ENCODE measurements at regions not wholly inside any gene's neighbourhood (a gene's known extent, or its start where the extent isn't known, plus 50 kb on each side); places are given as distances from the start of the nearest gene placed in this dataset.
A peak's percentile ranks its signal among the peaks of the same experiment; 100 is the strongest.

DNA sequence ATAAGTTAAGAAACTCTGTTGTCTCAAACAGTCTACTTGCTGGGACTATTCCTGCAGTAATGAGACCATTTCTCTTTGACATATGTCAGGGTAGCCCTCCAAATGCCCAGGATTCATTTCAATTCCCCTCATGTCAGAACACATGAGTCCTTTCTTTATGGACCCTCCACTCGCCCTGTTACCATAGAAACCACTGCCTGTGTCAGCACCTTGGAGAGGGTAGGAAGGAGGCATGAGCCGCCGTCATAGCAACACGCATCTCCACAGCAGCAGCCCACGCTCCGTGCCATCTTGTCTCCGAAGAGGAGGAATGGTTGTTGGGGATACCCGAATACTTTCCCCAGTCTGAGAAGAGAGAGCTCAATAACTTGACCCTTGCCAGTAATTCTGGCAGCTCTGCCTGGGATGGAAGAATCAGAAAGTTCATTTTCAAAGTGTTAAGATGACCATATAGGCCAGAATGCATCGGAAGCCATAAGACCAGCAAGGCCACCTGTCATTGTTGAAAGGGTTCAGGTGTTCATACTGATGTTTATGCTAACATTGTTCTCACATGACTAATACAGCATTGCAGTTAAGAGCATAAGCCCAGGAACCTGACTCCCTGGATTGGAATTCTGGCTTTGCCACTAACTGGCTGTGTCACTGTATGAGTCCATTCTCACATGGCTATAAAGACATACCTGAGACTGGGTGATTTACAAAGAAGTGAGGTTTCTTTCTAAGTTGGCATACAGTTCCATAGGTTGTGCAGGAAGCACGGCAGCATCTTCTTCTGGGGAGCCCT, 141.3 kb downstream of the ABCC12 start:
- intact Hi-C loops (cut with micrococcal nuclease; ENCODE audit: unreplicated experiment) (no loop called here), in situ Hi-C loops (cut with HindIII; ENCODE audit: low pct_unique_long_range_greater_than_20kb, low sequenced_read_pairs) (no loop called here)
- no peak for TF ChIP-seq POLR2AphosphoS5 (IDR thresholded peaks at IDR 0.05; ENCODE audit: low read depth, low read length)
- TF ChIP-seq, protein P1, sequence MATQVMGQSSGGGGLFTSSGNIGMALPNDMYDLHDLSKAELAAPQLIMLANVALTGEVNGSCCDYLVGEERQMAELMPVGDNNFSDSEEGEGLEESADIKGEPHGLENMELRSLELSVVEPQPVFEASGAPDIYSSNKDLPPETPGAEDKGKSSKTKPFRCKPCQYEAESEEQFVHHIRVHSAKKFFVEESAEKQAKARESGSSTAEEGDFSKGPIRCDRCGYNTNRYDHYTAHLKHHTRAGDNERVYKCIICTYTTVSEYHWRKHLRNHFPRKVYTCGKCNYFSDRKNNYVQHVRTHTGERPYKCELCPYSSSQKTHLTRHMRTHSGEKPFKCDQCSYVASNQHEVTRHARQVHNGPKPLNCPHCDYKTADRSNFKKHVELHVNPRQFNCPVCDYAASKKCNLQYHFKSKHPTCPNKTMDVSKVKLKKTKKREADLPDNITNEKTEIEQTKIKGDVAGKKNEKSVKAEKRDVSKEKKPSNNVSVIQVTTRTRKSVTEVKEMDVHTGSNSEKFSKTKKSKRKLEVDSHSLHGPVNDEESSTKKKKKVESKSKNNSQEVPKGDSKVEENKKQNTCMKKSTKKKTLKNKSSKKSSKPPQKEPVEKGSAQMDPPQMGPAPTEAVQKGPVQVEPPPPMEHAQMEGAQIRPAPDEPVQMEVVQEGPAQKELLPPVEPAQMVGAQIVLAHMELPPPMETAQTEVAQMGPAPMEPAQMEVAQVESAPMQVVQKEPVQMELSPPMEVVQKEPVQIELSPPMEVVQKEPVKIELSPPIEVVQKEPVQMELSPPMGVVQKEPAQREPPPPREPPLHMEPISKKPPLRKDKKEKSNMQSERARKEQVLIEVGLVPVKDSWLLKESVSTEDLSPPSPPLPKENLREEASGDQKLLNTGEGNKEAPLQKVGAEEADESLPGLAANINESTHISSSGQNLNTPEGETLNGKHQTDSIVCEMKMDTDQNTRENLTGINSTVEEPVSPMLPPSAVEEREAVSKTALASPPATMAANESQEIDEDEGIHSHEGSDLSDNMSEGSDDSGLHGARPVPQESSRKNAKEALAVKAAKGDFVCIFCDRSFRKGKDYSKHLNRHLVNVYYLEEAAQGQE (IDR thresholded peaks at IDR 0.05; ENCODE audit: insufficient read depth in 1 of 2, low read depth in 2 of 2, low read length in 1 of 2) = peak in 1 of 2 experiments; percentile 44; a peak in 2 of 4 replicates
- TF ChIP-seq, protein P2, sequence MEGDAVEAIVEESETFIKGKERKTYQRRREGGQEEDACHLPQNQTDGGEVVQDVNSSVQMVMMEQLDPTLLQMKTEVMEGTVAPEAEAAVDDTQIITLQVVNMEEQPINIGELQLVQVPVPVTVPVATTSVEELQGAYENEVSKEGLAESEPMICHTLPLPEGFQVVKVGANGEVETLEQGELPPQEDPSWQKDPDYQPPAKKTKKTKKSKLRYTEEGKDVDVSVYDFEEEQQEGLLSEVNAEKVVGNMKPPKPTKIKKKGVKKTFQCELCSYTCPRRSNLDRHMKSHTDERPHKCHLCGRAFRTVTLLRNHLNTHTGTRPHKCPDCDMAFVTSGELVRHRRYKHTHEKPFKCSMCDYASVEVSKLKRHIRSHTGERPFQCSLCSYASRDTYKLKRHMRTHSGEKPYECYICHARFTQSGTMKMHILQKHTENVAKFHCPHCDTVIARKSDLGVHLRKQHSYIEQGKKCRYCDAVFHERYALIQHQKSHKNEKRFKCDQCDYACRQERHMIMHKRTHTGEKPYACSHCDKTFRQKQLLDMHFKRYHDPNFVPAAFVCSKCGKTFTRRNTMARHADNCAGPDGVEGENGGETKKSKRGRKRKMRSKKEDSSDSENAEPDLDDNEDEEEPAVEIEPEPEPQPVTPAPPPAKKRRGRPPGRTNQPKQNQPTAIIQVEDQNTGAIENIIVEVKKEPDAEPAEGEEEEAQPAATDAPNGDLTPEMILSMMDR (IDR thresholded peaks at IDR 0.05) = no peak
- TF ChIP-seq TCF7L2 (IDR thresholded peaks at IDR 0.05; ENCODE audit: low read depth, low read length) = no peak
- no peak for TF ChIP-seq SIN3A (IDR thresholded peaks at IDR 0.05; ENCODE audit: borderline replicate concordance, insufficient read depth, low read depth, low read length)
- H3K4me3 ChIP-seq (ENCODE audit: low read depth in 2 of 2, low read length in 2 of 2) = no peak overlapping the region
- H3K27ac ChIP-seq (ENCODE audit: low read length) = no peak overlapping the region
- ATAC-seq (peak; percentile 81), DNase-seq (ENCODE audit: low read depth, low spot score) (peak; percentile 38)
- BruUV-seq (replicated peaks) = no TSS peak
- CTCF ChIA-PET = no interaction called here
- H3K36me3 ChIP-seq (ENCODE audit: control insufficient read depth, insufficient read depth, low read length) = no peaks in the 10 kb centered on the region
- no peaks in the 10 kb centered on the region for H3K4me1 ChIP-seq (ENCODE audit: control insufficient read depth, insufficient read depth, low read length)
- POLR2A ChIA-PET = no interaction called here
- no peaks in the 10 kb centered on the region for H3K9me3 ChIP-seq (ENCODE audit: control insufficient read depth, insufficient read depth, low read depth, low read length)
- no peaks in the 10 kb centered on the region for H3K27me3 ChIP-seq (ENCODE audit: control insufficient read depth, insufficient read depth, low read length)

DNA sequence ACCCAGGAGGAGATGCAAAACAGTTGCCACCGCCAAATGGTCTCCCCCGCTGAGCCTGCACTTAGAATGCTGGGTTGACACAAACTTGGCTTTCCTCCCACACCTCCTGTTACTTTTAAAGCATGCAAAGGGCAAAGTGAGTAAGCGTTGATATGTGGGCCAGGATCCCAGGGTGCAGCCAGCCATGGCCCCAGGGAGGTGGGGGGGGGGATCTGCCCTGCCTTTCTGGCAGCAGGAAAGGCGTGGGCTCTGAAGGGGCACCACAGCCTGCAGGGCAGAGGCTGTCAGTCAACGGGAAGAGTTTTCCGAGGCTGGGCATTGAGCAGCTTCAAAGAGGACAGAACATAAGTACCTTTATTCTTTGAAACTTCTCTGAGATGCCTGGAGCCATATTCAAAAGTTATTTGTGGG, 142.3 kb downstream of the ABCC12 start:
- 0 out of 2 replicates have a peak, but pooled peaks have one; percentile 30 for ATAC-seq
- no peak for DNase-seq (ENCODE audit: low read depth, low spot score)

More for the DNA sequence above, 142.3 kb downstream of the ABCC12 start:
- no peak overlapping the region for H3K27ac ChIP-seq (ENCODE audit: low read length)
- ChIA-PET POLR2A (no interaction called here), CTCF (no interaction called here)
- intact Hi-C loops (cut with micrococcal nuclease; ENCODE audit: unreplicated experiment) = no loop called here
- no peaks in the 10 kb centered on the region for H3K36me3 ChIP-seq (ENCODE audit: control insufficient read depth, insufficient read depth, low read length)
- H3K4me1 ChIP-seq (ENCODE audit: control insufficient read depth, insufficient read depth, low read length) = no peaks in the 10 kb centered on the region
- no TSS peak for BruUV-seq (replicated peaks)
- H3K27me3 ChIP-seq (ENCODE audit: control insufficient read depth, insufficient read depth, low read length) = no peaks in the 10 kb centered on the region
- H3K9me3 ChIP-seq (ENCODE audit: control insufficient read depth, insufficient read depth, low read depth, low read length) = no peaks in the 10 kb centered on the region
- no peak overlapping the region for H3K4me3 ChIP-seq (ENCODE audit: low read depth in 2 of 2, low read length in 2 of 2)
- in situ Hi-C loops (cut with HindIII; ENCODE audit: low pct_unique_long_range_greater_than_20kb, low sequenced_read_pairs) = no loop called here
- TF ChIP-seq POLR2AphosphoS5 (IDR thresholded peaks at IDR 0.05; ENCODE audit: low read depth, low read length) (no peak), SIN3A (IDR thresholded peaks at IDR 0.05; ENCODE audit: borderline replicate concordance, insufficient read depth, low read depth, low read length) (no peak), TCF7L2 (IDR thresholded peaks at IDR 0.05; ENCODE audit: low read depth, low read length) (0 out of 2 replicates have a peak, but pooled peaks have one; percentile 24)
- TF ChIP-seq, protein P1 (IDR thresholded peaks at IDR 0.05; ENCODE audit: insufficient read depth in 1 of 2, low read depth in 2 of 2, low read length in 1 of 2) = no peak
- TF ChIP-seq, protein P2 (IDR thresholded peaks at IDR 0.05) = no peak
